ENCODE measurements at regions not wholly inside any gene's neighbourhood (a gene's known extent, or its start where the extent isn't known, plus 50 kb on each side); places are given as distances from the start of the nearest gene placed in this dataset.

DNA sequence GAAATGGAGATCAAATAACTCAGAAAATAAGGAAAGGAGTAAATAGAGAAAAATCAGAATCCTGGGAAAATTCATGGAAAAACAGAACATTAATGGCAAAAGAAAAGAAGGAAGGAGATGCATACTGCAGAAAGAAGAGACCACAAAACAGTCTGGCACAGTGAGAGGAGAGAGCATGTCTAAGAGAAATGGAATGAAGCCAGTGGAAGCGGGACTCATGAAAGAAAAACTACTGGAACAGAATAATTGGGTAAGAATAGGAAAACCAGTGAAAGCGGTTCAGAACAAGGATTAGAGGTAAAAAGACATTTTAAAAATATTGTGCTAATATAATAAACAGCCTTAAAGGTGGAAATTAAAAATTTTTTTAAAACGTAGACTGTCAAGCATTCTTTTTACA lies 93.6 kb upstream of the GREM2 start:
- H3K9me3 ChIP-seq (ENCODE audit: control insufficient read depth, low read length): no peaks in the 10 kb centered on the region
- H3K36me3 ChIP-seq (ENCODE audit: control insufficient read depth, insufficient read depth, low read length): no peaks in the 10 kb centered on the region
- no peaks in the 10 kb centered on the region for H3K4me1 ChIP-seq (ENCODE audit: control insufficient read depth, insufficient read depth, low read length, poor library complexity, severe bottlenecking)
- H3K27ac ChIP-seq (ENCODE audit: insufficient read depth, low read length, poor library complexity, severe bottlenecking): no peak overlapping the region
- no peak overlapping the region for H3K4me3 ChIP-seq (ENCODE audit: insufficient read depth, low read depth, low read length, poor library complexity, severe bottlenecking)
- H3K27me3 ChIP-seq (replicated peaks; ENCODE audit: control insufficient read depth, insufficient read depth, low read length, poor library complexity, severe bottlenecking): no peaks in the 10 kb centered on the region
- DNase-seq: no peak

DNA sequence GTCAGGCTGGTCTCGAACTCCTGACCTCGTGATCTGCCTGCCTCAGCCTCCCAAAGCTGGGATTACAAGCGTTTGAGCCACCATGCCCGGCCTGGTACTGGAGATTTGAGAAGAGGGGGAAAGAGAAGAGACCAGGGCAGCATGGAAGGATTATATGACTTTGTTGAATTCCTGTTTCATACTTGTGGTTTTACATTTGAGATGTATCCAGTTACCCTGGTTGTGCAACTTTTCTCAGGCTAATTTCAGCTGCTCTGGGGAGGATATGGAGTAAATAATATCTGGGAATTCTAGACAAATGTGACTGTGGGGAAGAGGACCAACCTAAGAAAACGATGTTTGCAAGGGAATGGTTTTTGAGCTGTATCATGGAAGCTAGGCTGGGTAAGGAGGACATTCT lies 89.5 kb upstream of the GREM2 start:
- Histone ChIP-seq H3K27me3 (replicated peaks; ENCODE audit: control insufficient read depth, insufficient read depth, low read length, poor library complexity, severe bottlenecking) (no peaks in the 10 kb centered on the region), H3K27ac (ENCODE audit: insufficient read depth, low read length, poor library complexity, severe bottlenecking) (no peak overlapping the region), H3K9me3 (ENCODE audit: control insufficient read depth, low read length) (no peaks in the 10 kb centered on the region), H3K4me1 (ENCODE audit: control insufficient read depth, insufficient read depth, low read length, poor library complexity, severe bottlenecking) (no peaks in the 10 kb centered on the region), H3K36me3 (ENCODE audit: control insufficient read depth, insufficient read depth, low read length) (no peaks in the 10 kb centered on the region), H3K4me3 (ENCODE audit: insufficient read depth, low read depth, low read length, poor library complexity, severe bottlenecking) (no peak overlapping the region)
- DNase-seq: no peak

GRCh38 chr1:240695416-240695815 lies 83.5 kb upstream of the GREM2 start:
- no peak overlapping the region for H3K27ac ChIP-seq (ENCODE audit: insufficient read depth, low read length, poor library complexity, severe bottlenecking)
- DNase-seq: no peak

GRCh38 chr1:240693844-240694243 lies 81.9 kb upstream of the GREM2 start:
- no peak for DNase-seq
- no peaks in the 10 kb centered on the region for H3K9me3 ChIP-seq (ENCODE audit: control insufficient read depth, low read length)
- H3K27me3 ChIP-seq (replicated peaks; ENCODE audit: control insufficient read depth, insufficient read depth, low read length, poor library complexity, severe bottlenecking): no peaks in the 10 kb centered on the region
- no peak overlapping the region for H3K27ac ChIP-seq (ENCODE audit: insufficient read depth, low read length, poor library complexity, severe bottlenecking)
- no peak overlapping the region for H3K4me3 ChIP-seq (ENCODE audit: insufficient read depth, low read depth, low read length, poor library complexity, severe bottlenecking)
- H3K36me3 ChIP-seq (ENCODE audit: control insufficient read depth, insufficient read depth, low read length): no peaks in the 10 kb centered on the region
- H3K4me1 ChIP-seq (ENCODE audit: control insufficient read depth, insufficient read depth, low read length, poor library complexity, severe bottlenecking): no peaks in the 10 kb centered on the region

More at GRCh38 chr1:240695416-240695815, 83.5 kb upstream of the GREM2 start:
- H3K36me3 ChIP-seq (ENCODE audit: control insufficient read depth, insufficient read depth, low read length): no peaks in the 10 kb centered on the region
- H3K4me3 ChIP-seq (ENCODE audit: insufficient read depth, low read depth, low read length, poor library complexity, severe bottlenecking): no peak overlapping the region
- H3K9me3 ChIP-seq (ENCODE audit: control insufficient read depth, low read length): no peaks in the 10 kb centered on the region
- H3K4me1 ChIP-seq (ENCODE audit: control insufficient read depth, insufficient read depth, low read length, poor library complexity, severe bottlenecking): no peaks in the 10 kb centered on the region
- no peaks in the 10 kb centered on the region for H3K27me3 ChIP-seq (replicated peaks; ENCODE audit: control insufficient read depth, insufficient read depth, low read length, poor library complexity, severe bottlenecking)

- Histone ChIP-seq H3K27me3 (replicated peaks; ENCODE audit: control insufficient read depth, insufficient read depth, low read length, poor library complexity, severe bottlenecking) (no peaks in the 10 kb centered on the region), H3K27ac (ENCODE audit: insufficient read depth, low read length, poor library complexity, severe bottlenecking) (no peak overlapping the region), H3K36me3 (ENCODE audit: control insufficient read depth, insufficient read depth, low read length) (no peaks in the 10 kb centered on the region), H3K9me3 (ENCODE audit: control insufficient read depth, low read length) (no peaks in the 10 kb centered on the region), H3K4me3 (ENCODE audit: insufficient read depth, low read depth, low read length, poor library complexity, severe bottlenecking) (no peak overlapping the region), H3K4me1 (ENCODE audit: control insufficient read depth, insufficient read depth, low read length, poor library complexity, severe bottlenecking) (no peaks in the 10 kb centered on the region)
- no peak for DNase-seq
Observed at GRCh38 chr1:240693036-240693435, 81.1 kb upstream of the GREM2 start.

DNA sequence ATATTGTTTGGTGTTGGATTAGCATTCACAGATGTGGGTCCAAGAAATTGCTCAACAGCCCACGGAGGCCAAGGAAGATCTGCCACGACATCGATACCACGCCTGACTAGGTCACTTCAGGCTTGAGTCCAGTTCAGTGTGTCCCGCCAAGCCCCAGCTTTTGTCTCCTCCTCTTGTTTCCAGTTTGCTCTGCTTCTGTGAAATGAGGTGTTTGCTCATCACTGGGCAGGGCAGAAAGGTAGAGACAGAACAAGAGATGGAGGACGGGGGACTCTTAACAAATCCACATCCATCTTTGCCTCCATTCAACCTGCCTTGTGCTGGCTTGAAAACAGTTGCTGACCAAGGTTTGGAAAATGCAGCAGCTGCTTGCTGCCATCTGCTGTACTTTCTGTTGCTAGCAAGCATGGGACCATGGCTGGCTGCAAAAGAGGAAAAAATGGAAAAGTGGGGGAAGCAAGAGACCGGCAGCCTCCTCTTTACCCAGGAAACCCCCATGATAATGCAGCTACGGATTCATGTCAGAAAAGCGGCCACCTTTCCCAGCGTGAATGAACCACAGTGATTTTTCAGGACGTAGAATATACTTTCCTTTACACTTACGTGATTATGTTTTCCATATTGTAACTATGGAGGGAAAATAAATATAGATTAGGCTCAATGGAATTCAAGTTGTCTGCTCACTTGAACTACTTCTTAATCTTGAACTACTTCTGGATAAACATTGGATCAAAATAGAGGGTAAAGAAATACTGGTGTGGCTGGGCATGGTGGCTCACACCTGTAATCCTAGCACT lies 80.2 kb upstream of the GREM2 start:
- DNase-seq: no peak
- Histone ChIP-seq H3K4me1 (ENCODE audit: control insufficient read depth, insufficient read depth, low read length, poor library complexity, severe bottlenecking) (no peaks in the 10 kb centered on the region), H3K4me3 (ENCODE audit: insufficient read depth, low read depth, low read length, poor library complexity, severe bottlenecking) (no peak overlapping the region), H3K27ac (ENCODE audit: insufficient read depth, low read length, poor library complexity, severe bottlenecking) (no peak overlapping the region), H3K36me3 (ENCODE audit: control insufficient read depth, insufficient read depth, low read length) (no peaks in the 10 kb centered on the region), H3K27me3 (replicated peaks; ENCODE audit: control insufficient read depth, insufficient read depth, low read length, poor library complexity, severe bottlenecking) (no peaks in the 10 kb centered on the region), H3K9me3 (ENCODE audit: control insufficient read depth, low read length) (no peaks in the 10 kb centered on the region)

- Histone ChIP-seq H3K27ac (ENCODE audit: insufficient read depth, low read length, poor library complexity, severe bottlenecking) (no peak overlapping the region), H3K36me3 (ENCODE audit: control insufficient read depth, insufficient read depth, low read length) (no peaks in the 10 kb centered on the region), H3K9me3 (ENCODE audit: control insufficient read depth, low read length) (no peaks in the 10 kb centered on the region), H3K27me3 (replicated peaks; ENCODE audit: control insufficient read depth, insufficient read depth, low read length, poor library complexity, severe bottlenecking) (no peaks in the 10 kb centered on the region), H3K4me1 (ENCODE audit: control insufficient read depth, insufficient read depth, low read length, poor library complexity, severe bottlenecking) (no peaks in the 10 kb centered on the region), H3K4me3 (ENCODE audit: insufficient read depth, low read depth, low read length, poor library complexity, severe bottlenecking) (no peak overlapping the region)
- DNase-seq: no peak
Observed at GRCh38 chr1:240691501-240691900, 79.5 kb upstream of the GREM2 start.

DNA sequence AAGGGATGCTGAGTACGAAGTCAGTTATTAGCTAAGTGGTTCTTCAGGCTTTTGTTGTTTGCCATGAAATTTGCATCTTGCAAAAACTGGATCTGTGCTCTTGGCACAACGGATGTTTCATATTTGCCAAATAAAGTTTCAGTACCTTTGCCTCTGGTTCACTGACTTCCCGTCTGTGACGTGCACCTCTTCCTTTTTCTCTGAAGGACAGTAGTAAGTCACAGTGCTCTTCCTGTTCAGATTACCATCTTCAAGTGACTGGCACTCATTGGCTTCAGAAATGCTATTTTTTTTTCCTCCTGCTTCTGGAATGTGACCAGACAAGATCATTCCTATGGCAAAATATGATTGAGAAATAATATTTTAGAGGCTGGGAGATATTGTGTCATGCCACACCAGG lies 75.9 kb upstream of the GREM2 start:
- Histone ChIP-seq H3K4me1 (ENCODE audit: control insufficient read depth, insufficient read depth, low read length, poor library complexity, severe bottlenecking) (no peaks in the 10 kb centered on the region), H3K36me3 (ENCODE audit: control insufficient read depth, insufficient read depth, low read length) (no peaks in the 10 kb centered on the region), H3K4me3 (ENCODE audit: insufficient read depth, low read depth, low read length, poor library complexity, severe bottlenecking) (no peak overlapping the region), H3K9me3 (ENCODE audit: control insufficient read depth, low read length) (no peaks in the 10 kb centered on the region), H3K27me3 (replicated peaks; ENCODE audit: control insufficient read depth, insufficient read depth, low read length, poor library complexity, severe bottlenecking) (no peaks in the 10 kb centered on the region), H3K27ac (ENCODE audit: insufficient read depth, low read length, poor library complexity, severe bottlenecking) (no peak overlapping the region)
- no peak for DNase-seq

DNA sequence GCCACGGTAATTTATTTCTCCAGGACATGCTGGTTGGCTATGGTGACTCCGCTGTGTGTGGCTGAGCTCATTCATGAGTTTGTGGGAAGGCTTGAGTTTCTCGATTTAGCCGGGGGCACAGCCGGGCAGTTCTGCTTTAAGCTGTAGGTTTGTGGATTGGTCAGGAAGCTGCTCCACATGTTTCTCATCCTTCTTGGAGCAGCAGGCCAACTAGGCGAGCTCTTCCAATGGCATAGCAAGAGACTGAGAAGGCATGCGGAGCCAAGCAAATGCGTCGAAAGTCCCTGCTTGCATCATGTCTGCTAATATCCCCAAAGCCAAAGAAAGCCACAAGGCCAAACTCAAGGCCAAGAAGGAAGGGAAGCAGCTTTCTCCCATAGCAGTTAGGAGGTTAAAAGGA lies 71.6 kb upstream of the GREM2 start:
- H3K27me3 ChIP-seq (replicated peaks; ENCODE audit: control insufficient read depth, insufficient read depth, low read length, poor library complexity, severe bottlenecking): no peaks in the 10 kb centered on the region
- no peak overlapping the region for H3K27ac ChIP-seq (ENCODE audit: insufficient read depth, low read length, poor library complexity, severe bottlenecking)
- no peaks in the 10 kb centered on the region for H3K36me3 ChIP-seq (ENCODE audit: control insufficient read depth, insufficient read depth, low read length)
- H3K9me3 ChIP-seq (ENCODE audit: control insufficient read depth, low read length): no peaks in the 10 kb centered on the region
- no peak for DNase-seq
- H3K4me3 ChIP-seq (ENCODE audit: insufficient read depth, low read depth, low read length, poor library complexity, severe bottlenecking): no peak overlapping the region
- H3K4me1 ChIP-seq (ENCODE audit: control insufficient read depth, insufficient read depth, low read length, poor library complexity, severe bottlenecking): no peaks in the 10 kb centered on the region

DNA sequence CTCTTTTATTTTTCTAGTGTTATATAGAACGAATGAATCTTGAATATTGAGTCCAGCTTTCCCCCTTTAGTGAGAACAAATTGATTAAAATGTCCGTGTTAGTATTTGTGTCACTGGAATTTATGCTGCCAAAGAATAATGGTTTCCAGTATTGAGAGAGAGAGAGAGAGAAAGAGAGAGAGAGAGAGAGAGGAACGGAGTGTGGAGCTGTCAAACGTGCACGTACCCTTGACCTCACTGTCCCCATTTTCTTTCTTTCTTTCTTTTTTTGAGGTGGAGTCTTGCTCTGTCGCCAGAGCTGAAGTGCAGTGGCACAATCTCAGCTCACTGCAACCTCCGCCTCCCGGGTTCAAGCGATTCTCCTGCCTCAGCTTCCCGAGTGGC lies 70.9 kb upstream of the GREM2 start:
- no peaks in the 10 kb centered on the region for H3K4me1 ChIP-seq (ENCODE audit: control insufficient read depth, insufficient read depth, low read length, poor library complexity, severe bottlenecking)
- no peaks in the 10 kb centered on the region for H3K27me3 ChIP-seq (replicated peaks; ENCODE audit: control insufficient read depth, insufficient read depth, low read length, poor library complexity, severe bottlenecking)
- no peak for DNase-seq
- no peaks in the 10 kb centered on the region for H3K9me3 ChIP-seq (ENCODE audit: control insufficient read depth, low read length)
- H3K27ac ChIP-seq (ENCODE audit: insufficient read depth, low read length, poor library complexity, severe bottlenecking): no peak overlapping the region
- H3K36me3 ChIP-seq (ENCODE audit: control insufficient read depth, insufficient read depth, low read length): no peaks in the 10 kb centered on the region
- H3K4me3 ChIP-seq (ENCODE audit: insufficient read depth, low read depth, low read length, poor library complexity, severe bottlenecking): no peak overlapping the region

All from effector memory CD4-positive, alpha-beta T cell (primary cell).